Neutrophil (primary cell): ENCODE measurements at regions not wholly inside any gene's neighbourhood (a gene's known extent, or its start where the extent isn't known, plus 50 kb on each side); places are given as distances from the start of the nearest gene placed in this dataset.
"Not testable (repeated sequence)": the region's sequence is repeated elsewhere in the genome, so short reads cannot be mapped to it uniquely, and the experiment has no call there.

ENCODE experiments used
- H3K27ac ChIP-seq: fragments of 200-600 bp; sonication (generic); 2 replicates; pipeline ENCODE4 v1.5.1; 2016; ENCODE audit warnings: mild to moderate bottlenecking, moderate library complexity
- H3K27me3 ChIP-seq: fragments of 200-600 bp; sonication (generic); 2 replicates; pipeline ENCODE4 v1.6.0; 2016; ENCODE audit warnings: mild to moderate bottlenecking
- H3K36me3 ChIP-seq: fragments of 200-600 bp; sonication (generic); 2 replicates; pipeline ENCODE4 v1.5.1; 2017
- H3K4me1 ChIP-seq, 2 experiments: fragments of 200-600 bp in 1 of 2; sonication (generic) in 1 of 2; 1 replicate in 1 of 2; 2 replicates in 1 of 2; pipeline versions ENCODE4 v1.5.1 to v1.6.1; 2013 to 2016; ENCODE audit warnings: low read depth in 1 of 2, low read length in 1 of 2, mild to moderate bottlenecking in 1 of 2, moderate library complexity in 1 of 2; ENCODE audit not compliant: control insufficient read depth in 1 of 2, insufficient read depth in 1 of 2
- H3K4me3 ChIP-seq, 2 experiments: fragments of 200-600 bp in 1 of 2; sonication (generic) in 1 of 2; 1 replicate in 1 of 2; 2 replicates in 1 of 2; pipeline ENCODE4 v1.5.1; 2013 to 2016; ENCODE audit warnings: low read depth in 1 of 2, low read length in 1 of 2, mild to moderate bottlenecking in 1 of 2, moderate library complexity in 1 of 2
- H3K9me3 ChIP-seq: fragments of 200-600 bp; sonication (generic); 2 replicates; pipeline ENCODE4 v1.5.1; 2016
- TF ChIP-seq, protein P1 (sequence below): fragments of 200-600 bp; sonication (generic); IDR thresholded peaks from 2 replicates; pipeline ENCODE4 v1.5.1; 2016; ENCODE audit warnings: antibody characterized with exemption

GRCh38 chr4:19194672-19195071 is 1057.0 kb upstream of the SLIT2 start:
- no peak overlapping the region for H3K27ac ChIP-seq
- H3K36me3 ChIP-seq = no peaks in the 10 kb centered on the region
- H3K9me3 ChIP-seq = no peaks in the 10 kb centered on the region
- H3K4me1 ChIP-seq = no peaks in the 10 kb centered on the region
- TF ChIP-seq, protein P1, sequence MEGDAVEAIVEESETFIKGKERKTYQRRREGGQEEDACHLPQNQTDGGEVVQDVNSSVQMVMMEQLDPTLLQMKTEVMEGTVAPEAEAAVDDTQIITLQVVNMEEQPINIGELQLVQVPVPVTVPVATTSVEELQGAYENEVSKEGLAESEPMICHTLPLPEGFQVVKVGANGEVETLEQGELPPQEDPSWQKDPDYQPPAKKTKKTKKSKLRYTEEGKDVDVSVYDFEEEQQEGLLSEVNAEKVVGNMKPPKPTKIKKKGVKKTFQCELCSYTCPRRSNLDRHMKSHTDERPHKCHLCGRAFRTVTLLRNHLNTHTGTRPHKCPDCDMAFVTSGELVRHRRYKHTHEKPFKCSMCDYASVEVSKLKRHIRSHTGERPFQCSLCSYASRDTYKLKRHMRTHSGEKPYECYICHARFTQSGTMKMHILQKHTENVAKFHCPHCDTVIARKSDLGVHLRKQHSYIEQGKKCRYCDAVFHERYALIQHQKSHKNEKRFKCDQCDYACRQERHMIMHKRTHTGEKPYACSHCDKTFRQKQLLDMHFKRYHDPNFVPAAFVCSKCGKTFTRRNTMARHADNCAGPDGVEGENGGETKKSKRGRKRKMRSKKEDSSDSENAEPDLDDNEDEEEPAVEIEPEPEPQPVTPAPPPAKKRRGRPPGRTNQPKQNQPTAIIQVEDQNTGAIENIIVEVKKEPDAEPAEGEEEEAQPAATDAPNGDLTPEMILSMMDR = no peak
- H3K27me3 ChIP-seq = no peaks in the 10 kb centered on the region
- H3K4me3 ChIP-seq = no peak overlapping the region

GRCh38 chr4:19193274-19193981 is 1058.3 kb upstream of the SLIT2 start:
- TF ChIP-seq, protein P1 = no peak
- Histone ChIP-seq H3K9me3 (no peaks in the 10 kb centered on the region), H3K4me3 (no peak overlapping the region), H3K27ac (no peak overlapping the region), H3K27me3 (no peaks in the 10 kb centered on the region), H3K36me3 (no peaks in the 10 kb centered on the region), H3K4me1 (no peaks in the 10 kb centered on the region)

DNA sequence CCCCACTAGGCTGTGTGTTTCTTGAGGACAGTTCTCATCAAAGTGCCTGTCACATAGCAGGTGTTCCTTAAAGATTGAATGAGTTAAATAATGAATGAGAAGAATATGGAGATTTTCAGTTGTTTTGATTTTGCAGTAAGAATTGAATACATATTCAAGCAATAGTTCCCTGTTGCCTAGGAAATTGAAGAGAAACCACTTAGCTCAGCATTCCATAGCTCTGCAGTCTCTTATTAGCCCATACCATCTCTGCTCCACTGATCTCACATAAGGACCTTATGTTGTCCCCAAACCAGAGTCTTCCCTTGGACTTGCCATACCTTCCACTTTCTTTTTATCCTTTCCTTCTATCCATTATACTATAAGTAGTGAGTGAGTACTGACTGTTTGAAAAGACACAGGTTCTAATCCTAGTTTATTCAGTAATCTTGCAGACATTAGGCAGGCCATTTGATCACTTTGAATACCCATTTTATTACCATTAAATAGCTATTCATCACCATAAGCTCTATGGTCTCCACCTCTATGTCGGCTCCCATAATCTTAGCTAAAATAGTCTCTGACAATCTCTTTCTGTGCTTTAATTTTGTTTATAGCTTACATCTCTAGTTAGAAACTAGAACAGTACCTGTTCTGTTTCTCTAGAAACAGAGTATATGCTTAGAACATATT is 1059.6 kb upstream of the SLIT2 start:
- no peaks in the 10 kb centered on the region for H3K9me3 ChIP-seq
- no peaks in the 10 kb centered on the region for H3K27me3 ChIP-seq
- no peak overlapping the region for H3K4me3 ChIP-seq
- TF ChIP-seq, protein P1 = no peak
- H3K36me3 ChIP-seq = no peaks in the 10 kb centered on the region
- H3K27ac ChIP-seq = no peak overlapping the region
- no peaks in the 10 kb centered on the region for H3K4me1 ChIP-seq

DNA sequence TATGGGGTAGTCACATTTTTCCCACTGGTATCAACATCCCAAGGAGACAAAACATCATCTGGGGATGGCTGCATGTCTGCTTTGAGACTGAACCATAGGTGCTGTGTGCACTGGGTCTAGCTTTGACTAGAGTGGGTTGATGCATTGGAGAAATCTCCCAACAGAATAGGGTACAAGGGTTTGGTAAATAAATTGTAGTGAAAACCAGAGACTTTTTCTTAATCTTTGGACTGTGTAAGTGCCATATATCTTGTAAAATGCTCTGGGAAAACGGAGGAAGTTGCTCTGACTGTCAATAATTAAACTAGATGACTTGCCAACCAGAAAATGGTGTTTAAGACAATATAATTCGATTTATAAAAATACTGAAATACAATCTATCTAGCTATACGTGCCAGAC is 1064.0 kb upstream of the SLIT2 start:
- no peaks in the 10 kb centered on the region for H3K36me3 ChIP-seq
- TF ChIP-seq, protein P1 = no peak

DNA sequence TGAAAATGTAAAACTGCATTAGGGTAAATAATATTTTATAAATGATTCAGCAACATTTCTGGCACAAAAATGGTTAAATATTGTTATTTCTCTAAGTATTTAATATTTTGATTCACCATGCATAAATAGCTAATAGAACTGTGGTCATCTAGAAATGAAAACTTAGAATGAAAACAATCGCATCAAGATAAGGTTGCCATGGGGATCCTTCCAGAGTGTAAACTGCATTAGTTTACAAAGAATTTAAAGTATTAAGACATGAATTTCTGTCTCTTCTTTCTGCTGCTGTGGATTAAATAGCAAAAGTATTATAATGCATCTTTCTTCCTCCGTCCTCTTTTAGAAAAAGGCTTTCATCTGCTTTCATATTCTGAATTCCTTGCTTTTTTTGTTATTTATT is 1064.6 kb upstream of the SLIT2 start:
- Histone ChIP-seq H3K4me3 (no peak overlapping the region), H3K4me1 (no peaks in the 10 kb centered on the region), H3K36me3 (no peaks in the 10 kb centered on the region), H3K9me3 (no peaks in the 10 kb centered on the region), H3K27me3 (no peaks in the 10 kb centered on the region), H3K27ac (no peak overlapping the region)
- TF ChIP-seq, protein P1 = no peak

More for the DNA sequence above, 1064.0 kb upstream of the SLIT2 start:
- Histone ChIP-seq H3K4me1 (no peaks in the 10 kb centered on the region), H3K9me3 (no peaks in the 10 kb centered on the region), H3K4me3 (no peak overlapping the region), H3K27me3 (no peaks in the 10 kb centered on the region), H3K27ac (no peak overlapping the region)

DNA sequence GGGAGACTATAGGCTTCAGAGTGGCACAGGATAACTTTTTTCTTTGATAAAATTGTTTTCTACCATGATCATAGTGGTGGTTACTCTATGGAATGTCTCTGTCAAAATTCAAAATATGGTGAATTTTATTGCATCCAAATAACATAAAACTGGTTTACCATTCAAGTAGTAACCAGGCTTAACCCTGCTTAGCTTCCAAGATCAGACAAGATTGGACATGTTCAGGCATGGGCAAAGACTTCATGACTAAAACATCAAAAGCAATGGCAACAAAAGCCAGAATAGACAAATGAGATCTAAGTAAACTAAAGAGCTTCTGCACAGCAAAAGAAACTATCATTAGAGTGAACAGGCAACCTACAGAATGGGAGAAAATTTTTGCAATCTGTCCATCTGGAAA is 1070.1 kb upstream of the SLIT2 start:
- H3K27me3 ChIP-seq, H3K9me3 ChIP-seq, H3K27ac ChIP-seq, H3K4me3 ChIP-seq, H3K4me1 ChIP-seq, H3K36me3 ChIP-seq: not testable (repeated sequence)
